HEK293 (cell line): ENCODE measurements at regions not wholly inside any gene's neighbourhood (a gene's known extent, or its start where the extent isn't known, plus 50 kb on each side); places are given as distances from the start of the nearest gene placed in this dataset.

Experiments
- CTCF ChIP-seq: fragments of 450-650 bp; formaldehyde crosslinking; IDR thresholded peaks from 2 replicates; pipeline ENCODE4 v1.5.1; 2016; ENCODE audit warnings: missing biosample characterization, missing genetic modification characterization
- GLI2 ChIP-seq: fragments of 450-650 bp; formaldehyde crosslinking; IDR thresholded peaks from 2 replicates; pipeline ENCODE4; 2017; ENCODE audit warnings: missing biosample characterization, missing genetic modification characterization, low read depth, borderline replicate concordance
- KLF16 ChIP-seq: fragments of 450-650 bp; formaldehyde crosslinking; IDR thresholded peaks from 2 replicates; pipeline ENCODE4 v1.5.1; 2017; ENCODE audit warnings: missing biosample characterization, missing genetic modification characterization
- PBX3 ChIP-seq: sonication (generic); formaldehyde crosslinking; IDR thresholded peaks from 2 replicates; pipeline ENCODE4 v1.8.1; 2022; ENCODE audit warnings: mild to moderate bottlenecking, moderate library complexity, missing genetic modification reagents
- YY1 ChIP-seq: fragments of 450-650 bp; formaldehyde crosslinking; IDR thresholded peaks from 2 replicates; pipeline ENCODE4 v1.5.1; 2018; ENCODE audit warnings: missing biosample characterization, missing genetic modification characterization
- ZNF148 ChIP-seq: fragments of 450-650 bp; formaldehyde crosslinking; IDR thresholded peaks from 2 replicates; pipeline ENCODE4 v1.5.0; 2017; ENCODE audit warnings: missing biosample characterization, missing genetic modification characterization, borderline replicate concordance

- TF ChIP-seq ZNF148 (tag by site-specific recombination) = no peak
- TF ChIP-seq CTCF (tag by site-specific recombination) = no peak
- TF ChIP-seq GLI2 (tag by site-specific recombination) = no peak
- no peak for TF ChIP-seq PBX3 (CRISPR knock-in tag)
- no peak for TF ChIP-seq KLF16
- TF ChIP-seq YY1 = no peak
Observed at GRCh38 chr4:123788577-123788976, 392.0 kb downstream of the SPRY1 start.
